GM12878 (cell line): ENCODE measurements at regions not wholly inside any gene's neighbourhood (a gene's known extent, or its start where the extent isn't known, plus 50 kb on each side); places are given as distances from the start of the nearest gene placed in this dataset.

Experiments used
- SMARCA5 ChIP-seq: fragments of 450-650 bp; IDR thresholded peaks from 2 replicates; pipeline ENCODE4 v1.6.1; 2017; ENCODE audit warnings: mild to moderate bottlenecking
- TF ChIP-seq, protein P1 (sequence below), 3 experiments: IDR thresholded peaks in 2 of 3; conservative IDR thresholded peaks in 1 of 3; 2 replicates each; pipeline ENCODE4 v1.5.1; 2011; ENCODE audit warnings: low read depth in 3 of 3, low read length in 3 of 3, mild to moderate bottlenecking in 3 of 3, control low read depth in 2 of 3, moderate library complexity in 2 of 3, inconsistent platforms in 1 of 3, mixed read lengths in 1 of 3; ENCODE audit not compliant: control insufficient read depth in 2 of 3, insufficient read depth in 1 of 3; ENCODE audit errors: extremely low read depth in 1 of 3

DNA sequence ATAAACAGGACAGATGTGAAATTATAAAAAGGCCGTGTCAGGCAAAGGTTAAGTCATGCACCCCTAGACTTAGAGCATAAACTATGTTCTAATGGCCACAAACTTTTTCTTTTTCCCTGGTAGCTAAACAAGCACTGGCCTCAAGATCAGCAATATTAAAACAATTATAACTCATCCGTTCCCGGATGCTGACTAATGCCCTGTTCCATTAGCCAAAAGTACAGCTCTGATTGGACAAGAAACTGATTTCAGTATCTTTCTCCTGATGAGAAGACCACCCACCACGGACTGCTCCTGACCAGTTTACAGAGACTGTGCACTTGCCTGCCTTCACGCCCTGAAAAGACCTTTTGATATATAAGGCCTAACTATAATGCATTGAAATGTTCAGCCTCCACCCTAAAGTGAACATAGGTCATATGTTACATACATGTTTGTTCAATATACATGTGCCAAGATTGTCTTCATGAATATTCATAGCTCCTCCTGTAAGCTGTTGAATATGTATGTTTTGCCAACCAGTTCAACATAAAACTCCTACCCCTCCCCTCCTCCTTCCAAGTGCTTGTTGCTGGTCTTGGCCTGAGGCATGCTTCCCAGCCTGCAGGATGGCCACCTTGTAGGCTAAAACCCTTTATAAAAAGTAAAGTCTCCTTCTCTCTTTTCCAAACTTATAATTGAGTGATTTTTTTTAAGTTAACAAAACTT, 162.0 kb downstream of the IPO8 start:
- TF ChIP-seq, protein P1, sequence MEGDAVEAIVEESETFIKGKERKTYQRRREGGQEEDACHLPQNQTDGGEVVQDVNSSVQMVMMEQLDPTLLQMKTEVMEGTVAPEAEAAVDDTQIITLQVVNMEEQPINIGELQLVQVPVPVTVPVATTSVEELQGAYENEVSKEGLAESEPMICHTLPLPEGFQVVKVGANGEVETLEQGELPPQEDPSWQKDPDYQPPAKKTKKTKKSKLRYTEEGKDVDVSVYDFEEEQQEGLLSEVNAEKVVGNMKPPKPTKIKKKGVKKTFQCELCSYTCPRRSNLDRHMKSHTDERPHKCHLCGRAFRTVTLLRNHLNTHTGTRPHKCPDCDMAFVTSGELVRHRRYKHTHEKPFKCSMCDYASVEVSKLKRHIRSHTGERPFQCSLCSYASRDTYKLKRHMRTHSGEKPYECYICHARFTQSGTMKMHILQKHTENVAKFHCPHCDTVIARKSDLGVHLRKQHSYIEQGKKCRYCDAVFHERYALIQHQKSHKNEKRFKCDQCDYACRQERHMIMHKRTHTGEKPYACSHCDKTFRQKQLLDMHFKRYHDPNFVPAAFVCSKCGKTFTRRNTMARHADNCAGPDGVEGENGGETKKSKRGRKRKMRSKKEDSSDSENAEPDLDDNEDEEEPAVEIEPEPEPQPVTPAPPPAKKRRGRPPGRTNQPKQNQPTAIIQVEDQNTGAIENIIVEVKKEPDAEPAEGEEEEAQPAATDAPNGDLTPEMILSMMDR (IDR thresholded peaks at IDR 0.05 in 2 of 3, conservative IDR thresholded peaks at IDR 0.05 in 1 of 3; ENCODE audit: control insufficient read depth in 2 of 3, extremely low read depth in 1 of 3, insufficient read depth in 1 of 3, low read depth in 3 of 3, low read length in 3 of 3): no peak
- TF ChIP-seq SMARCA5: no peak
